IPS-15b (cell line): ENCODE measurements at regions not wholly inside any gene's neighbourhood (a gene's known extent, or its start where the extent isn't known, plus 50 kb on each side); places are given as distances from the start of the nearest gene placed in this dataset.

Experiments used
- H3K27me3 ChIP-seq: one replicate; pipeline ENCODE4 v1.6.1; 2013; ENCODE audit warnings: low read length; ENCODE audit not compliant: control insufficient read depth, insufficient read depth
- H3K36me3 ChIP-seq: one replicate; pipeline ENCODE4 v1.6.1; 2013; ENCODE audit warnings: low read length; ENCODE audit not compliant: control insufficient read depth, insufficient read depth
- H3K4me1 ChIP-seq: one replicate; pipeline ENCODE4 v1.6.1; 2013; ENCODE audit warnings: mild to moderate bottlenecking, low read length; ENCODE audit not compliant: control insufficient read depth, insufficient read depth
- H3K4me3 ChIP-seq: one replicate; pipeline ENCODE4 v1.5.1; 2013; ENCODE audit warnings: low read depth, low read length
- H3K9ac ChIP-seq: one replicate; pipeline ENCODE4 v1.6.1; 2013; ENCODE audit warnings: low read depth, mild to moderate bottlenecking, low read length
- H3K9me3 ChIP-seq: one replicate; pipeline ENCODE4 v1.6.1; 2013; ENCODE audit warnings: mild to moderate bottlenecking, low read length; ENCODE audit not compliant: control insufficient read depth, insufficient read depth

- Histone ChIP-seq H3K9me3 (no peaks in the 10 kb centered on the region), H3K27me3 (no peaks in the 10 kb centered on the region), H3K4me1 (no peaks in the 10 kb centered on the region), H3K9ac (no peak overlapping the region), H3K36me3 (no peaks in the 10 kb centered on the region), H3K4me3 (no peak overlapping the region)
Measured at GRCh38 chr14:85093631-85094330, 436.2 kb upstream of the FLRT2 start.

- Histone ChIP-seq H3K9me3 (no peaks in the 10 kb centered on the region), H3K4me1 (no peaks in the 10 kb centered on the region), H3K27me3 (no peaks in the 10 kb centered on the region), H3K9ac (no peak overlapping the region), H3K36me3 (no peaks in the 10 kb centered on the region), H3K4me3 (no peak overlapping the region)
Measured at GRCh38 chr14:85102591-85102990, 427.4 kb upstream of the FLRT2 start.

GRCh38 chr14:85106506-85106905, 423.4 kb upstream of the FLRT2 start:
- Histone ChIP-seq H3K4me1 (no peaks in the 10 kb centered on the region), H3K4me3 (no peak overlapping the region), H3K36me3 (no peaks in the 10 kb centered on the region), H3K9ac (no peak overlapping the region), H3K27me3 (no peaks in the 10 kb centered on the region), H3K9me3 (no peaks in the 10 kb centered on the region)

- Histone ChIP-seq H3K9me3 (peaks cover 5% of the 10 kb centered on the region), H3K36me3 (peaks cover 2% of the 10 kb centered on the region), H3K9ac (no peak overlapping the region), H3K4me3 (no peak overlapping the region), H3K4me1 (no peaks in the 10 kb centered on the region), H3K27me3 (no peaks in the 10 kb centered on the region)
Measured at GRCh38 chr14:85112762-85113161, 417.2 kb upstream of the FLRT2 start.

GRCh38 chr14:85115921-85116320, 414.0 kb upstream of the FLRT2 start:
- Histone ChIP-seq H3K9me3 (peaks cover 5% of the 10 kb centered on the region), H3K9ac (no peak overlapping the region), H3K36me3 (peaks cover 2% of the 10 kb centered on the region), H3K27me3 (no peaks in the 10 kb centered on the region), H3K4me1 (no peaks in the 10 kb centered on the region), H3K4me3 (no peak overlapping the region)

GRCh38 chr14:85118274-85118673, 411.7 kb upstream of the FLRT2 start:
- Histone ChIP-seq H3K9me3 (no peaks in the 10 kb centered on the region), H3K4me3 (no peak overlapping the region), H3K36me3 (no peaks in the 10 kb centered on the region), H3K9ac (no peak overlapping the region), H3K27me3 (no peaks in the 10 kb centered on the region), H3K4me1 (no peaks in the 10 kb centered on the region)

- Histone ChIP-seq H3K9me3 (no peaks in the 10 kb centered on the region), H3K9ac (no peak overlapping the region), H3K27me3 (no peaks in the 10 kb centered on the region), H3K4me1 (no peaks in the 10 kb centered on the region), H3K4me3 (no peak overlapping the region), H3K36me3 (no peaks in the 10 kb centered on the region)
Measured at GRCh38 chr14:85122690-85123089, 407.3 kb upstream of the FLRT2 start.

- Histone ChIP-seq H3K9ac (no peak overlapping the region), H3K4me3 (no peak overlapping the region), H3K36me3 (no peaks in the 10 kb centered on the region), H3K27me3 (no peaks in the 10 kb centered on the region), H3K9me3 (no peaks in the 10 kb centered on the region), H3K4me1 (no peaks in the 10 kb centered on the region)
Measured at GRCh38 chr14:85123755-85124154, 406.2 kb upstream of the FLRT2 start.

GRCh38 chr14:85124631-85125290, 405.2 kb upstream of the FLRT2 start:
- H3K4me3 ChIP-seq: no peak overlapping the region
- no peaks in the 10 kb centered on the region for H3K27me3 ChIP-seq
- no peaks in the 10 kb centered on the region for H3K4me1 ChIP-seq
- H3K36me3 ChIP-seq: no peaks in the 10 kb centered on the region
- H3K9me3 ChIP-seq: no peaks in the 10 kb centered on the region
- no peak overlapping the region for H3K9ac ChIP-seq

- H3K4me3 ChIP-seq: no peak overlapping the region
- H3K9ac ChIP-seq: no peak overlapping the region
- no peaks in the 10 kb centered on the region for H3K27me3 ChIP-seq
- no peaks in the 10 kb centered on the region for H3K36me3 ChIP-seq
- no peaks in the 10 kb centered on the region for H3K4me1 ChIP-seq
- H3K9me3 ChIP-seq: no peaks in the 10 kb centered on the region
Measured at GRCh38 chr14:85125291-85125670, 404.7 kb upstream of the FLRT2 start.

GRCh38 chr14:85129921-85130320, 400.0 kb upstream of the FLRT2 start:
- Histone ChIP-seq H3K36me3 (no peaks in the 10 kb centered on the region), H3K9me3 (no peaks in the 10 kb centered on the region), H3K9ac (no peak overlapping the region), H3K4me1 (no peaks in the 10 kb centered on the region), H3K27me3 (no peaks in the 10 kb centered on the region), H3K4me3 (no peak overlapping the region)

- Histone ChIP-seq H3K9me3 (no peaks in the 10 kb centered on the region), H3K4me1 (no peaks in the 10 kb centered on the region), H3K4me3 (no peak overlapping the region)
Measured at GRCh38 chr14:85131226-85131922, 398.6 kb upstream of the FLRT2 start.

More at GRCh38 chr14:85131226-85131922, 398.6 kb upstream of the FLRT2 start:
- Histone ChIP-seq H3K36me3 (no peaks in the 10 kb centered on the region), H3K9ac (no peak overlapping the region), H3K27me3 (no peaks in the 10 kb centered on the region)
